ENCODE measurements at regions not wholly inside any gene's neighbourhood (a gene's known extent, or its start where the extent isn't known, plus 50 kb on each side); places are given as distances from the start of the nearest gene placed in this dataset.

- TF ChIP-seq ZBTB7A (IDR thresholded peaks at IDR 0.05; ENCODE audit: low read depth) (no peak), EP300 (IDR thresholded peaks at IDR 0.05; ENCODE audit: borderline replicate concordance) (no peak), TAF1 (IDR thresholded peaks at IDR 0.05; ENCODE audit: low read depth) (no peak)
These were observed 84.8 kb upstream of the PHF14 start for GRCh38 chr7:10888861-10889260.

Measured in Ishikawa (cell line).